ENCODE measurements at regions not wholly inside any gene's neighbourhood (a gene's known extent, or its start where the extent isn't known, plus 50 kb on each side); places are given as distances from the start of the nearest gene placed in this dataset.

GRCh38 chr6:91141346-91141745 lies 554.5 kb upstream of the MAP3K7 start:
- TF ChIP-seq CTCF (conservative IDR thresholded peaks at IDR 0.05; ENCODE audit: low read depth, low read length) (no peak), EZH2 (IDR thresholded peaks at IDR 0.05; ENCODE audit: borderline replicate concordance, low read depth, low read length, poor library complexity, severe bottlenecking) (no peak)

All from A673 (cell line).